ENCODE measurements at regions not wholly inside any gene's neighbourhood (a gene's known extent, or its start where the extent isn't known, plus 50 kb on each side); places are given as distances from the start of the nearest gene placed in this dataset.

DNA sequence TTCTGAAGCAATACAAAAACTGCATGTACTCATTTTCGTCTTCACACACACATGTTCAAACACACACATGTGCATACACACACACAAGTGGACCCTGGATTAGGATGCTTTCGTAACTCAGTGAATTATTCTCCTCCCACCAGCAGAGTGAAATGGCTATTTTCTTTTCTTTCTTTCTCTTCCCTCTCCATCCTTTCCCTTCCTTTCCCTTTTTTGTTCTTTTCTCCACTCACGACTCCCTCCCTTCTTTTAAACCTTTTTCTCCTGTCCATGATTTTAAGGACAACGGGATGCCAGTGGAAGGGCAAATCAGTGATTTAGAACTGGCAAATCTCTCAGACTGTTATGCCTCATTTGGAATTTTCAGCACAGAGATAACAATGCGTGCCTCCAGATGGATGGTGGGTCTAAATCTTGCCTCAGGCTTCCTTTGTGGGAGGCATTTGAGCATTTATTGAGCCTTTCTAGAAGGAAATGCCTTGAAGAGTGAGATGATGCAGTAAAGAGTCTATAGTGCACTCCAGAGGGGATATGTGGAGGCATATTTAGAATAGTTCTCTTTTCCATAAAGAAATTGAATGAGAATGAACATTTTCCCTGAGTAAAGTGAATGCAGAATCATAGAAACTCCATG is 130.4 kb upstream of the SLC7A14 start:
- TF ChIP-seq, protein P1, sequence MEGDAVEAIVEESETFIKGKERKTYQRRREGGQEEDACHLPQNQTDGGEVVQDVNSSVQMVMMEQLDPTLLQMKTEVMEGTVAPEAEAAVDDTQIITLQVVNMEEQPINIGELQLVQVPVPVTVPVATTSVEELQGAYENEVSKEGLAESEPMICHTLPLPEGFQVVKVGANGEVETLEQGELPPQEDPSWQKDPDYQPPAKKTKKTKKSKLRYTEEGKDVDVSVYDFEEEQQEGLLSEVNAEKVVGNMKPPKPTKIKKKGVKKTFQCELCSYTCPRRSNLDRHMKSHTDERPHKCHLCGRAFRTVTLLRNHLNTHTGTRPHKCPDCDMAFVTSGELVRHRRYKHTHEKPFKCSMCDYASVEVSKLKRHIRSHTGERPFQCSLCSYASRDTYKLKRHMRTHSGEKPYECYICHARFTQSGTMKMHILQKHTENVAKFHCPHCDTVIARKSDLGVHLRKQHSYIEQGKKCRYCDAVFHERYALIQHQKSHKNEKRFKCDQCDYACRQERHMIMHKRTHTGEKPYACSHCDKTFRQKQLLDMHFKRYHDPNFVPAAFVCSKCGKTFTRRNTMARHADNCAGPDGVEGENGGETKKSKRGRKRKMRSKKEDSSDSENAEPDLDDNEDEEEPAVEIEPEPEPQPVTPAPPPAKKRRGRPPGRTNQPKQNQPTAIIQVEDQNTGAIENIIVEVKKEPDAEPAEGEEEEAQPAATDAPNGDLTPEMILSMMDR (IDR thresholded peaks at IDR 0.05), result no peak
- TF ChIP-seq POLR2A (IDR thresholded peaks at IDR 0.05), result no peak
- TF ChIP-seq POLR2AphosphoS5 (IDR thresholded peaks at IDR 0.05), result no peak

Data from breast epithelium (tissue), 3 donors.